IMR-90 (cell line): ENCODE measurements at regions not wholly inside any gene's neighbourhood (a gene's known extent, or its start where the extent isn't known, plus 50 kb on each side); places are given as distances from the start of the nearest gene placed in this dataset.

Experiments
- CEBPB ChIP-seq: IDR thresholded peaks from 2 replicates; pipeline ENCODE4 v1.6.1; 2012; ENCODE audit warnings: low read depth, low read length, improper control_type of control experiment
- CHD1 ChIP-seq: IDR thresholded peaks from 2 replicates; pipeline ENCODE4 v1.6.1; 2012; ENCODE audit warnings: low read depth, low read length, improper control_type of control experiment
- FOS ChIP-seq: fragments of 150-350 bp; IDR thresholded peaks from 2 replicates; pipeline ENCODE4 v1.6.1; 2016; ENCODE audit warnings: low read depth, low read length
- RCOR1 ChIP-seq: IDR thresholded peaks from 2 replicates; pipeline ENCODE4 v1.6.1; 2012; ENCODE audit warnings: mild to moderate bottlenecking, low read length, improper control_type of control experiment; ENCODE audit not compliant: insufficient replicate concordance
- TF ChIP-seq, protein P1 (sequence below): fragments of 150-350 bp; IDR thresholded peaks from 2 replicates; pipeline ENCODE4 v1.6.1; 2016; ENCODE audit warnings: low read depth, mild to moderate bottlenecking, low read length, moderate library complexity, borderline replicate concordance

DNA sequence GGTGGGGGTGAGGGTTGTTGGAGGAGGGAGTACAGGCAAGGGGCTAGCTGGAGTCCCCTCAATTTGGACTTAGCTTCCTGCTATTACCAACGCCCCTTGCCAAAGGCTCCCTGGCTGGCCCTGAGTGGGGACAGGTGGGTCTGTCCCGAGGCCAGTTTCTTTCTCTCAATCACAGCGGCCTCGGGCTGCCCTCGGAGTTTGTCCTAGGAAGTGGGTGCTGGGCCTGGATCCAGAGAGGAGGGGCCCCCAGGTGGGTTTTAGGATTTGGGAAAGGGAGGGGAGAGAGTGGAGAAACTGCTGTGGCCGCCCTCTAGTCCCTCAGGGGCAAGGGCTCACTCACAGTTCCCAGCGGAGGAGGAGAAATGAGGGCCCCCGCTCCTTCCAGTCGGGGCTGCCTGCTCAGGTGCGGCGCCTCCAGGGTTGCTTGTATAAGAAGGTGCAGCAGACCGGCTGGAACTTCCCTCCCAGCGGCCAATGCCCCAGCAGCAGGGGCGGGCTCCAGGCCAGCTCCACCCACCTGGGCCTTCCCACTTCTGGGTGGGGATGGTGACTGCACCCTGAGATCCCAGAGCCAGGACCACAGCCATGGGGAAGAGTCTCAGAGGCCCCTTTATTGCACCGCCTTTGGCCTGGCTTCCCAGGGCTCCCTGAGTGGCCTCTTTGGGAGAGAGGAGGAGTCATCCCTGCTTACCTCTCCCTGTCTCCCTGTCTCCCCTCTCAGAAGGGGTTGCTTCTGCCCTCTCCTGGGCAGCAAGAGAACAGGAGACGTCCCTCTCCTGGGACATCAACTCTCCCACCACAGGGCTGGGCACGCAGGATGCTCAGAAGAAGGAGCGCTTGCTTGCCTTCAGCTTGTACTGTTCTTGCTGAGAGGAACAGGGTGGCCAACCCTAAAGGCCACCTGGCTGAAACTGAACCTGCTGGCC, 112.0 kb upstream of the SMURF2 start (continued):
- TF ChIP-seq, protein P1, sequence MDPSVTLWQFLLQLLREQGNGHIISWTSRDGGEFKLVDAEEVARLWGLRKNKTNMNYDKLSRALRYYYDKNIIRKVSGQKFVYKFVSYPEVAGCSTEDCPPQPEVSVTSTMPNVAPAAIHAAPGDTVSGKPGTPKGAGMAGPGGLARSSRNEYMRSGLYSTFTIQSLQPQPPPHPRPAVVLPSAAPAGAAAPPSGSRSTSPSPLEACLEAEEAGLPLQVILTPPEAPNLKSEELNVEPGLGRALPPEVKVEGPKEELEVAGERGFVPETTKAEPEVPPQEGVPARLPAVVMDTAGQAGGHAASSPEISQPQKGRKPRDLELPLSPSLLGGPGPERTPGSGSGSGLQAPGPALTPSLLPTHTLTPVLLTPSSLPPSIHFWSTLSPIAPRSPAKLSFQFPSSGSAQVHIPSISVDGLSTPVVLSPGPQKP, result no peak
- no peak for TF ChIP-seq FOS
- TF ChIP-seq CHD1, result no peak
- no peak for TF ChIP-seq RCOR1
- no peak for TF ChIP-seq CEBPB
